Adrenal gland (tissue), 5 donors: ENCODE measurements at regions not wholly inside any gene's neighbourhood (a gene's known extent, or its start where the extent isn't known, plus 50 kb on each side); places are given as distances from the start of the nearest gene placed in this dataset.

Experiments
- CTCF ChIP-seq, 6 experiments: fragments of 450-650 bp in 4 of 6; fragments of 200-600 bp in 2 of 6; sonication (generic) in 1 of 6; IDR thresholded peaks; 1 replicate in 5 of 6; 2 replicates in 1 of 6; pipeline versions ENCODE4 v1.5.1 to v1.8.0; 2016 to 2021; ENCODE audit warnings: antibody characterized with exemption in 6 of 6, mild to moderate bottlenecking in 2 of 6, moderate library complexity in 1 of 6
- POLR2A ChIP-seq, 2 donors: fragments of 450-650 bp; IDR thresholded peaks; one replicate each; pipeline ENCODE4 v1.6.1; 2017; ENCODE audit warnings: antibody characterized with exemption in 2 of 2, mild to moderate bottlenecking in 2 of 2, moderate library complexity in 1 of 2
- donor health status: DM: no; HTN: no; CAD: no.

GRCh38 chr7:130913639-130914553 lies 179.9 kb upstream of the KLF14 start:
- TF ChIP-seq CTCF (IDR thresholded peaks at IDR 0.05) (no peak), POLR2A (IDR thresholded peaks at IDR 0.05) (no peak)
